ENCODE measurements at regions not wholly inside any gene's neighbourhood (a gene's known extent, or its start where the extent isn't known, plus 50 kb on each side); places are given as distances from the start of the nearest gene placed in this dataset.

DNA sequence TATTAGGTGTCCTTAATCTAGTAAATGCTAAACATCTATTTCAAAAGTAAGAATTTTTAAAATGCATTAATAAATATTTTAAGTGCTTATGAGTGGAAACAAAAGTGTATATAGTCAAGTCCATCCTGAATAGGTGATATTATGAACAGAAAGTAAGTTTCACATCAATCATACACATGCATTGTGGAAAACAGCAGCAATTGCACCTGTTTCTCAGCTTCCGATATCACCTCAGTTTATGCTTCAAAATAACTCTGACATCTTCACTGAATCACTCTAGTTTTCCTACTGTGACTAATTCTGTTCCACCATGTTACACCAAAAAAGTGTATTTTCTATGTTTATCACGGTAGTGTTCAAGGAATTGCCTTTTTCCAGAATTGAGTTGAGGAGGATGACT, 172.6 kb upstream of the MANEA start:
- no peak for TF ChIP-seq CTCF (IDR thresholded peaks at IDR 0.05)
- TF ChIP-seq POLR2A (IDR thresholded peaks at IDR 0.05): no peak
- intact Hi-C loops (cut with DNase I): no loop called here

DNA sequence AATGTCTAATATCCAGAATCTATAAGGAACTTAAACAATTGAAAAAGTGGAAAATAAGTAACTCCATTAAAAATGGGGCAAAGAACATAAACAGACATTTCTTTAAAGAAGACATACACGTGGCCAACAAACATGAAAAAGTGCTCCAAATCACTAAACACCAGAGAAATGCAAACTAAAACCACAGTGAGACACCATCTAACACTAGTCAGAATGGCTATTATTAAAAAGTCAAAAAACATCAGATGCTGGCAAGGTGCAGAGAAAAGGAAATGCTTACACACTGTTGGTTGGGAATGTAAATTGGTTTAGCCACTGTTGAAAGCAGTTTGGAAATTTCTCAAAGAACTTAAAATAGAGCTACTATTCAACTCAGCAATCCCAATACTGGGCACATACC, 169.2 kb upstream of the MANEA start:
- Histone ChIP-seq H3K4me1 (no peaks in the 10 kb centered on the region), H3K36me3 (no peaks in the 10 kb centered on the region), H3K27me3 (no peaks in the 10 kb centered on the region), H3K4me3 (replicated peaks in 1 of 3) (no peak overlapping the region), H3K27ac (no peak overlapping the region), H3K9me3 (no peaks in the 10 kb centered on the region)
- intact Hi-C loops (cut with DNase I): no loop called here
- no peak for DNase-seq
- WGBS, 2 donors: 21 to 34% methylated on average over 1 of the region's 1 CpG
- no peak for TF ChIP-seq POLR2A (IDR thresholded peaks at IDR 0.05)
- no peak for TF ChIP-seq CTCF (IDR thresholded peaks at IDR 0.05)

More for the DNA sequence above, 172.6 kb upstream of the MANEA start:
- Histone ChIP-seq H3K36me3 (no peaks in the 10 kb centered on the region), H3K27ac (no peak overlapping the region), H3K4me3 (replicated peaks in 1 of 3) (no peak overlapping the region), H3K9me3 (no peaks in the 10 kb centered on the region), H3K4me1 (no peaks in the 10 kb centered on the region), H3K27me3 (no peaks in the 10 kb centered on the region)
- WGBS, 2 donors: 91 to 94% methylated on average over 2 of the region's 2 CpGs
- no peak for DNase-seq

DNA sequence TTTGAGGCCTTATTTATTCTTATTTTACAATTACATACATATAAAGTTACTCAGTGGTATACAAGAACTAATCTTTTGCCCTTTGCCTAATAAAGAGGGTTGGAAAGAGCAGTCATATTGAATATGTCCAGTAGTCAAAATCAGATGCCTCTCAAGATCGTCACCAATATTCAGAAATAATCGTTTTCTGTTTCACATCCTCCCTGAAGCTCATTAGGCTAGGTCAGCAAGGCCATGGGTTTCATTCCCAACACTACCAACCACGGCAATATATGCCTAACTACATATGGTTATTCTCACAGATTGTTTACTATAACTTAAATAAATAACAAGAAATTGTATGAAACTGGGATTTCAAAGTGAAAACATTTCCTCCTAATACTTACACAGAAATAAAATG, 167.2 kb upstream of the MANEA start:
- no peaks in the 10 kb centered on the region for H3K4me1 ChIP-seq
- WGBS, 2 donors: 81 to 82% methylated on average over 3 of the region's 3 CpGs
- DNase-seq: no peak
- H3K27me3 ChIP-seq: no peaks in the 10 kb centered on the region
- intact Hi-C loops (cut with DNase I): no loop called here
- no peak overlapping the region for H3K27ac ChIP-seq
- no peak overlapping the region for H3K4me3 ChIP-seq (replicated peaks in 1 of 3)
- TF ChIP-seq POLR2A (IDR thresholded peaks at IDR 0.05): no peak
- no peak for TF ChIP-seq CTCF (IDR thresholded peaks at IDR 0.05)
- no peaks in the 10 kb centered on the region for H3K36me3 ChIP-seq
- no peaks in the 10 kb centered on the region for H3K9me3 ChIP-seq

GRCh38 chr6:95413789-95414188, 163.5 kb upstream of the MANEA start:
- H3K27ac ChIP-seq: no peak overlapping the region
- intact Hi-C loops (cut with DNase I): no loop called here

GRCh38 chr6:95417856-95418255, 159.5 kb upstream of the MANEA start:
- no peak for TF ChIP-seq POLR2A (IDR thresholded peaks at IDR 0.05)
- TF ChIP-seq CTCF (IDR thresholded peaks at IDR 0.05): no peak
- Histone ChIP-seq H3K36me3 (no peaks in the 10 kb centered on the region), H3K4me1 (no peaks in the 10 kb centered on the region), H3K27me3 (no peaks in the 10 kb centered on the region), H3K27ac (no peak overlapping the region), H3K9me3 (no peaks in the 10 kb centered on the region), H3K4me3 (replicated peaks in 1 of 3) (no peak overlapping the region)
- intact Hi-C loops (cut with DNase I): no loop called here
- DNase-seq: no peak
- WGBS, 2 donors: 0% methylated on average over 1 of the region's 1 CpG

More at GRCh38 chr6:95413789-95414188, 163.5 kb upstream of the MANEA start:
- Histone ChIP-seq H3K4me3 (replicated peaks in 1 of 3) (no peak overlapping the region), H3K9me3 (no peaks in the 10 kb centered on the region), H3K27me3 (no peaks in the 10 kb centered on the region), H3K36me3 (no peaks in the 10 kb centered on the region), H3K4me1 (no peaks in the 10 kb centered on the region)
- DNase-seq: no peak
- TF ChIP-seq POLR2A (IDR thresholded peaks at IDR 0.05) (no peak), CTCF (IDR thresholded peaks at IDR 0.05) (no peak)
- WGBS, 2 donors: 58 to 67% methylated on average over 2 of the region's 2 CpGs

Measured in thyroid gland (tissue), 4 donors.